SK-N-SH (cell line): ENCODE measurements at regions not wholly inside any gene's neighbourhood (a gene's known extent, or its start where the extent isn't known, plus 50 kb on each side); places are given as distances from the start of the nearest gene placed in this dataset.

Experiments
- CTCF ChIP-seq: fragments of 200-600 bp; sonication (generic); IDR thresholded peaks from 2 replicates; pipeline ENCODE4 v1.6.1; 2017; ENCODE audit warnings: antibody characterized with exemption, mild to moderate bottlenecking, moderate library complexity
- EP300 ChIP-seq, 2 experiments: IDR thresholded peaks; 2 replicates each; pipeline versions ENCODE4 v1.4.0 to v1.6.1; 2012; ENCODE audit warnings: borderline replicate concordance in 1 of 2, low read depth in 1 of 2, low read length in 1 of 2
- EZH2phosphoT487 ChIP-seq: fragments of 200-600 bp; sonication (generic); IDR thresholded peaks from 2 replicates; pipeline ENCODE4 v1.6.1; 2017; ENCODE audit warnings: low read depth, mixed run types, mild to moderate bottlenecking, antibody characterized with exemption, moderate library complexity, borderline replicate concordance
- FOSL2 ChIP-seq: IDR thresholded peaks from 2 replicates; pipeline ENCODE4 v1.4.0; 2012; ENCODE audit warnings: low read depth, mild to moderate bottlenecking, moderate library complexity, borderline replicate concordance
- FOXM1 ChIP-seq: IDR thresholded peaks from 2 replicates; pipeline ENCODE4 v1.4.0; 2012; ENCODE audit warnings: low read depth, mild to moderate bottlenecking
- GABPA ChIP-seq: IDR thresholded peaks from 2 replicates; pipeline ENCODE4 v1.4.0; 2012; ENCODE audit warnings: low read depth, mild to moderate bottlenecking
- JUND ChIP-seq: IDR thresholded peaks from 2 replicates; pipeline ENCODE4 v1.4.0; 2012
- MXI1 ChIP-seq: IDR thresholded peaks from 2 replicates; pipeline ENCODE4 v1.6.1; 2012; ENCODE audit warnings: mild to moderate bottlenecking, low read depth, low read length, improper control_type of control experiment
- PBX3 ChIP-seq: IDR thresholded peaks from 2 replicates; pipeline ENCODE4; 2012
- POLR2AphosphoS5 ChIP-seq: IDR thresholded peaks from 2 replicates; pipeline ENCODE4 v1.6.1; 2012; ENCODE audit warnings: low read depth, low read length
- RCOR1 ChIP-seq: fragments of 150-350 bp; IDR thresholded peaks from 2 replicates; pipeline ENCODE4 v1.6.1; 2017; ENCODE audit warnings: antibody characterized with exemption, low read length
- RFX5 ChIP-seq: IDR thresholded peaks from 2 replicates; pipeline ENCODE4 v1.6.1; 2012; ENCODE audit warnings: mild to moderate bottlenecking, improper control_type of control experiment, low read length
- SIN3A ChIP-seq: IDR thresholded peaks from 2 replicates; pipeline ENCODE4 v1.6.1; 2012; ENCODE audit warnings: low read depth, mild to moderate bottlenecking, low read length, moderate library complexity, borderline replicate concordance
- TAF1 ChIP-seq: IDR thresholded peaks from 2 replicates; pipeline ENCODE4 v1.6.1; 2012; ENCODE audit warnings: low read depth, mild to moderate bottlenecking, low read length, moderate library complexity, borderline replicate concordance

GRCh38 chr1:30028283-30028682 is 695.1 kb downstream of the MATN1 start:
- TF ChIP-seq EP300 (IDR thresholded peaks at IDR 0.05; ENCODE audit: borderline replicate concordance in 1 of 2, low read depth in 1 of 2, low read length in 1 of 2): no peak
- TF ChIP-seq CTCF: no peak
- TF ChIP-seq RCOR1: no peak
- TF ChIP-seq TAF1: no peak
- TF ChIP-seq POLR2AphosphoS5: no peak
- no peak for TF ChIP-seq SIN3A
- no peak for TF ChIP-seq RFX5
- TF ChIP-seq FOXM1: no peak
- TF ChIP-seq MXI1: no peak
- no peak for TF ChIP-seq JUND
- no peak for TF ChIP-seq GABPA
- TF ChIP-seq FOSL2: no peak
- no peak for TF ChIP-seq EZH2phosphoT487
- no peak for TF ChIP-seq PBX3
